B cell (primary cell): ENCODE measurements at regions not wholly inside any gene's neighbourhood (a gene's known extent, or its start where the extent isn't known, plus 50 kb on each side); places are given as distances from the start of the nearest gene placed in this dataset.
"Not testable (repeated sequence)": the region's sequence is repeated elsewhere in the genome, so short reads cannot be mapped to it uniquely, and the experiment has no call there.

Source experiments
- ATAC-seq: fragments of 200-7000 bp; cut with Tn5 transposase; one replicate; pipeline ENCODE4 v1.10.0; 2021; ENCODE audit warnings: low read depth, mild to moderate bottlenecking, moderate number of reproducible peaks, moderate library complexity
- CTCF ChIA-PET: fragments of 350-600 bp; sonication (Branson Sonifier 250); formaldehyde crosslinking; loops from one replicate; lab custom pipeline; 2021; ENCODE audit warnings: antibody characterized with exemption, inconsistent platforms; lab: Charles Lee
- POLR2A ChIA-PET: fragments of 350-600 bp; sonication (Branson Sonifier 250); formaldehyde crosslinking; loops from one replicate; lab custom pipeline; 2021; ENCODE audit warnings: antibody characterized with exemption; lab: Charles Lee
- DNase-seq: peaks from one replicate; pipeline ENCODE4 v3.0.0; 2013
- H2AFZ ChIP-seq: 2 replicates; pipeline ENCODE4 v1.6.1; 2012; ENCODE audit warnings: mild to moderate bottlenecking, low read depth, low read length; ENCODE audit not compliant: insufficient read depth, poor library complexity, severe bottlenecking
- H3K27ac ChIP-seq, 2 donors: 1 replicate in 1 of 2; 2 replicates in 1 of 2; pipeline ENCODE4 v1.5.1; 2012 to 2013; ENCODE audit warnings: low read length in 2 of 2, mild to moderate bottlenecking in 2 of 2, moderate library complexity in 1 of 2
- H3K27me3 ChIP-seq, 4 experiments: fragments of 200-600 bp in 1 of 4; sonication (generic) in 1 of 4; replicated peaks in 1 of 4; 1 replicate in 2 of 4; 2 replicates in 2 of 4; pipeline versions ENCODE4 v1.6.1 to v1.7.0; 2013 to 2016; ENCODE audit warnings: low read length in 3 of 4, mild to moderate bottlenecking in 2 of 4, mixed read lengths in 1 of 4, moderate library complexity in 1 of 4; ENCODE audit not compliant: insufficient read depth in 4 of 4, control insufficient read depth in 3 of 4; ENCODE audit errors: control extremely low read depth in 1 of 4
- H3K36me3 ChIP-seq, 2 experiments: replicated peaks in 1 of 2; 1 replicate in 1 of 2; 2 replicates in 1 of 2; pipeline versions ENCODE4 v1.6.1 to v1.7.1; 2013; ENCODE audit warnings: low read length in 1 of 2; ENCODE audit not compliant: insufficient read depth in 2 of 2, control insufficient read depth in 1 of 2; ENCODE audit errors: control extremely low read depth in 1 of 2, extremely low read depth in 1 of 2
- H3K4me1 ChIP-seq, 2 donors: fragments of 200-600 bp in 1 of 2; sonication (generic) in 1 of 2; 1 replicate in 1 of 2; 2 replicates in 1 of 2; pipeline versions ENCODE4 v1.5.1 to v1.6.1; 2013 to 2017; ENCODE audit warnings: low read length in 2 of 2; ENCODE audit not compliant: control insufficient read depth in 2 of 2, insufficient read depth in 2 of 2
- H3K4me2 ChIP-seq: replicated peaks from 2 replicates; pipeline ENCODE3; 2012; ENCODE audit warnings: mild to moderate bottlenecking, low read depth, low read length; ENCODE audit not compliant: poor library complexity, severe bottlenecking
- H3K4me3 ChIP-seq, 5 experiments: fragments of 200-600 bp in 1 of 5; sonication (generic) in 1 of 5; 1 replicate in 3 of 5; 2 replicates in 2 of 5; pipeline versions ENCODE4 v1.5.1 to v1.7.0; 2011 to 2016; ENCODE audit warnings: low read length in 4 of 5, mild to moderate bottlenecking in 4 of 5, low read depth in 2 of 5, control low read depth in 1 of 5, moderate library complexity in 1 of 5; ENCODE audit not compliant: insufficient read depth in 1 of 5; ENCODE audit errors: control extremely low read depth in 1 of 5, extremely low read depth in 1 of 5
- H3K79me2 ChIP-seq: fragments of 200-600 bp; sonication (generic); one replicate; pipeline ENCODE4 v1.6.0; 2016; ENCODE audit warnings: low read length; ENCODE audit not compliant: control insufficient read depth, insufficient read depth
- H3K9ac ChIP-seq: fragments of 200-600 bp; sonication (generic); 2 replicates; pipeline ENCODE4 v1.6.1; 2017; ENCODE audit warnings: mild to moderate bottlenecking, low read length, moderate library complexity
- H3K9me3 ChIP-seq, 3 donors: one replicate each; pipeline versions ENCODE4 v1.6.1 to v1.7.1; 2013; ENCODE audit warnings: low read length in 2 of 3; ENCODE audit not compliant: control insufficient read depth in 2 of 3, insufficient read depth in 1 of 3; ENCODE audit errors: control extremely low read depth in 1 of 3
- H4K20me1 ChIP-seq: 2 replicates; pipeline ENCODE4 v1.6.0; 2012; ENCODE audit warnings: mild to moderate bottlenecking, low read length; ENCODE audit not compliant: insufficient read depth, control insufficient read depth, poor library complexity, severe bottlenecking
- H3K27ac Mint-ChIP-seq: one replicate; pipeline ENCODE4 v1.8.0; 2021; ENCODE audit warnings: mixed read lengths
- H3K27me3 Mint-ChIP-seq: one replicate; pipeline ENCODE4 v1.8.0; 2021; ENCODE audit warnings: mixed read lengths
- H3K4me1 Mint-ChIP-seq: one replicate; pipeline ENCODE4 v1.8.0; 2021; ENCODE audit warnings: mixed read lengths
- H3K4me3 Mint-ChIP-seq: one replicate; pipeline ENCODE4 v1.8.0; 2021; ENCODE audit warnings: mixed read lengths
- H3K9me3 Mint-ChIP-seq: one replicate; pipeline ENCODE4 v1.8.0; 2022; ENCODE audit warnings: mixed read lengths; ENCODE audit not compliant: insufficient read depth
- CTCF ChIP-seq: fragments of 200-600 bp; IDR thresholded peaks from one replicate; pipeline ENCODE4 v1.8.0; 2022; ENCODE audit warnings: antibody characterized with exemption, mild to moderate bottlenecking
- EZH2 ChIP-seq: IDR thresholded peaks from 2 replicates; pipeline ENCODE4 v1.6.1; 2012; ENCODE audit warnings: borderline replicate concordance, low read depth, mild to moderate bottlenecking, moderate library complexity, low read length; ENCODE audit not compliant: insufficient read depth, poor library complexity, severe bottlenecking
- WGBS: methylation state at CpG from one replicate; pipeline ENCODE4 v1.1.5; 2013; ENCODE audit warnings: missing lambda C conversion rate; ENCODE audit not compliant: insufficient coverage; 5-methylcytosine and 5-hydroxymethylcytosine counted together
- intact Hi-C: fragments of 100-400 bp; cut with micrococcal nuclease; formaldehyde crosslinking; loops from one replicate; pipeline ENCODE4 v1.10.0; 2022

- ChIA-PET CTCF (no interaction called here), POLR2A (no interaction called here)
- no peaks in the 10 kb centered on the region for H3K9me3 Mint-ChIP-seq
- intact Hi-C loops = no loop called here
- DNase-seq = no peak
- H3K36me3 ChIP-seq = no peaks in the 10 kb centered on the region
- no peak overlapping the region for H3K27ac Mint-ChIP-seq
- no peaks in the 10 kb centered on the region for H3K79me2 ChIP-seq
- no peak overlapping the region for H3K4me2 ChIP-seq
- TF ChIP-seq CTCF (no peak), EZH2 (no peak)
- H3K4me3 ChIP-seq = no peak overlapping the region
- peaks cover 0 to 6% (median 0%) of the 10 kb centered on the region in 3 donors for H3K9me3 ChIP-seq
- no peaks in the 10 kb centered on the region for H3K27me3 Mint-ChIP-seq
- H3K4me3 Mint-ChIP-seq = peak overlapping the region; percentile 29
- H4K20me1 ChIP-seq = no peaks in the 10 kb centered on the region
- H3K4me1 ChIP-seq = no peaks in the 10 kb centered on the region
- no peak for ATAC-seq
- H3K4me1 Mint-ChIP-seq = peaks cover 5% of the 10 kb centered on the region
- no peak overlapping the region for H2AFZ ChIP-seq
- no peaks in the 10 kb centered on the region for H3K27me3 ChIP-seq
- H3K9ac ChIP-seq = no peak overlapping the region
- H3K27ac ChIP-seq = no peak overlapping the region
- WGBS = 0% methylated on average over 2 of the region's 5 CpGs
Measured at GRCh38 chr6:84588697-84589080, 175.7 kb downstream of the TBX18 start.

- H3K27ac ChIP-seq, H3K79me2 ChIP-seq, H3K9me3 Mint-ChIP-seq, intact Hi-C loops, ATAC-seq, POLR2A ChIA-PET, DNase-seq, H2AFZ ChIP-seq, H3K4me1 Mint-ChIP-seq, H3K9ac ChIP-seq, CTCF ChIA-PET, H3K4me1 ChIP-seq, H3K4me2 ChIP-seq, H3K36me3 ChIP-seq, H3K9me3 ChIP-seq, H3K27me3 ChIP-seq, H4K20me1 ChIP-seq, H3K27me3 Mint-ChIP-seq, H3K27ac Mint-ChIP-seq, H3K4me3 ChIP-seq: not testable (repeated sequence)
- peak overlapping the region; percentile 29 for H3K4me3 Mint-ChIP-seq
- 26% methylated on average over 6 of the region's 21 CpGs for WGBS
Measured at GRCh38 chr6:84587994-84588696, 176.3 kb downstream of the TBX18 start.

- ATAC-seq, H3K27ac ChIP-seq, H3K27me3 Mint-ChIP-seq, H3K4me3 ChIP-seq, H3K9me3 ChIP-seq, H3K36me3 ChIP-seq, DNase-seq, H3K27ac Mint-ChIP-seq, H3K27me3 ChIP-seq, H3K4me1 Mint-ChIP-seq, H3K4me2 ChIP-seq, H3K9me3 Mint-ChIP-seq, H3K4me1 ChIP-seq, H3K9ac ChIP-seq, CTCF ChIA-PET, H2AFZ ChIP-seq, H4K20me1 ChIP-seq, H3K4me3 Mint-ChIP-seq, POLR2A ChIA-PET, H3K79me2 ChIP-seq, intact Hi-C loops: not testable (repeated sequence)
- WGBS = 92% methylated on average over 24 of the region's 28 CpGs
Measured at GRCh38 chr6:84587202-84587940, 177.0 kb downstream of the TBX18 start.
